Amniotic epithelial cell (primary cell): ENCODE measurements at regions not wholly inside any gene's neighbourhood (a gene's known extent, or its start where the extent isn't known, plus 50 kb on each side); places are given as distances from the start of the nearest gene placed in this dataset.

ENCODE experiments used
- DNase-seq: peaks from one replicate; pipeline ENCODE4 v3.0.0-alpha.2; 2010; ENCODE audit warnings: low read depth

GRCh38 chr12:98064501-98064900 lies 450.9 kb upstream of the TMPO start:
- DNase-seq, result no peak

- DNase-seq, result no peak
Observed at GRCh38 chr12:98067795-98068194, 447.6 kb upstream of the TMPO start.

- no peak for DNase-seq
Observed at GRCh38 chr12:98073610-98074009, 441.8 kb upstream of the TMPO start.

- DNase-seq, result no peak
Observed at GRCh38 chr12:98074286-98074685, 441.1 kb upstream of the TMPO start.

- DNase-seq, result no peak
Observed at GRCh38 chr12:98084391-98084790, 431.0 kb upstream of the TMPO start.

- no peak for DNase-seq
Observed at GRCh38 chr12:98085046-98085755, 430.2 kb upstream of the TMPO start.

GRCh38 chr12:98090731-98091130 lies 424.7 kb upstream of the TMPO start:
- no peak for DNase-seq

GRCh38 chr12:98096436-98096835 lies 419.0 kb upstream of the TMPO start:
- no peak for DNase-seq

GRCh38 chr12:98106031-98106683 lies 409.2 kb upstream of the TMPO start:
- no peak for DNase-seq

GRCh38 chr12:98109266-98109665 lies 406.1 kb upstream of the TMPO start:
- DNase-seq, result no peak

- DNase-seq, result no peak
Observed at GRCh38 chr12:98110536-98110935, 404.9 kb upstream of the TMPO start.

- DNase-seq, result no peak
Observed at GRCh38 chr12:98113548-98113947, 401.8 kb upstream of the TMPO start.

- DNase-seq, result no peak
Observed at GRCh38 chr12:98121963-98122362, 393.4 kb upstream of the TMPO start.

- DNase-seq, result no peak
Observed at GRCh38 chr12:98123021-98123461, 392.3 kb upstream of the TMPO start.

GRCh38 chr12:98126637-98127335 lies 388.6 kb upstream of the TMPO start:
- DNase-seq, result no peak

- DNase-seq, result no peak
Observed at GRCh38 chr12:98127336-98127679, 388.1 kb upstream of the TMPO start.

- no peak for DNase-seq
Observed at GRCh38 chr12:98127854-98128253, 387.5 kb upstream of the TMPO start.

GRCh38 chr12:98136544-98136943 lies 378.8 kb upstream of the TMPO start:
- DNase-seq, result no peak

GRCh38 chr12:98137278-98137677 lies 378.1 kb upstream of the TMPO start:
- DNase-seq, result no peak

- no peak for DNase-seq
Observed at GRCh38 chr12:98144953-98145352, 370.4 kb upstream of the TMPO start.

GRCh38 chr12:98146043-98146442 lies 369.3 kb upstream of the TMPO start:
- DNase-seq, result no peak

- DNase-seq, result no peak
Observed at GRCh38 chr12:98146487-98146886, 368.9 kb upstream of the TMPO start.

GRCh38 chr12:98149270-98149669 lies 366.1 kb upstream of the TMPO start:
- DNase-seq, result no peak
